HG03060 (cell line): ENCODE measurements at regions not wholly inside any gene's neighbourhood (a gene's known extent, or its start where the extent isn't known, plus 50 kb on each side); places are given as distances from the start of the nearest gene placed in this dataset.
"Not testable (repeated sequence)": the region's sequence is repeated elsewhere in the genome, so short reads cannot be mapped to it uniquely, and the experiment has no call there.

Source experiments
- ATAC-seq: cut with Tn5 transposase; IDR thresholded peaks from one replicate; pipeline ENCODE4 v1.9.1; 2021; ENCODE audit warnings: low read depth, moderate number of reproducible peaks; ENCODE audit not compliant: unreplicated experiment

DNA sequence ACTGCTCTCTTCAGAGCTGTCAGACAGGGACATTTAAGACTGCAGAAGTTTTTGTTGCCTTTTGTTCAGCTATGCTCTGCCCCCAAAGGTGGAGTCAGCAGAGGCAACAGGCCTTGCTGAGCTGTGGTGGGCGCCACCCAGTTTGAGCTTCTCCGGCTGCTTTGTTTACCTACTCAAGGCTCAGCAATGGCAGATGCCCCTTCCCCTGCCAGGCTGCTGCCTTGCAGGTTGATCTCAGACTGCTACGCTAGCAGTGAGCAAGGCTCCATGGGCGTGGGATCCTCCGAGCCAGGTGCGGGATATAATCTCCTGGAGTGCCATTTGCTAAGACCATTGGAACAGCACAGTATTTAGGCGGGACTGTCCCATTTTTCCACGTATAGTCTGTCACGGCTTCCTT, 371.4 kb upstream of the AMOT start:
- ATAC-seq: no peak

DNA sequence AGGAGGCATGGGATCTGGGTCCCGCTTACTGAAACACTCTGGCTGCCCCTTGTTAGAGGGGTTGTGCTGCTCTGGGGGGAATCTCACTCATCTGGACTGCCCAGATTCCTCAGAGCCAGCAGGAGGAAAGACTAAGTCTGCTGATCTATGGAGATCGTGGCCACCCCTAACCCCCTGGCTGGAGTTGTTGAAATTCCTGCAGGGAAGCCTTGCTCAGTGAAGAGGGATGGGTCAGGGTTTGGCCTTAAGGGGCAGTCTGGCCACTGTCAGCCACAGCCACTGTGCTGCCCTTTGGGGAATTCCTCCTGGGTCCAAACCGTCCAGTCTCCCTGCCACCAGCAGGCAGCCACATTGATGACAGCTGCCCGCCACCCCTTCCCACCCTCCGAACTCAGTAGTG, 362.0 kb upstream of the AMOT start:
- no peak for ATAC-seq

DNA sequence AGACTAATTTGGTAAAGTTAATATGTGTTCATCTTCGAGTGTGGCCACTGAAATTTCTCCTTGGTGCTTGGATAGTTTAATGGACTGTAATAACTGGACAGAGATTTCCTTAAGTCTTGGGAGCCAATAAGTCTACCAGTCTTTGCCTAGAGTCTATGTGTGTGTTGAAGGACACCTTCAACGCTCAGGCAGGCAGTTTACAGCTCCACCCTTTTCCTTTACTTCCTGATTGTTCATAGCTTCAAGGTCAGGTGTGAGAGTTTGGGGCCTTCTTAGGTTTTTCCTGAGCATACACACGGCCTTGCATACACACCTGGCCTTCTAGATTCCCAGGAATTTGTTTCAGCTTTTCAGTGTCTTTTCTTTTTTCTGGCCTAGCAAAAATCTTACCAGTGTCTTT, 355.3 kb upstream of the AMOT start:
- ATAC-seq: no peak

DNA sequence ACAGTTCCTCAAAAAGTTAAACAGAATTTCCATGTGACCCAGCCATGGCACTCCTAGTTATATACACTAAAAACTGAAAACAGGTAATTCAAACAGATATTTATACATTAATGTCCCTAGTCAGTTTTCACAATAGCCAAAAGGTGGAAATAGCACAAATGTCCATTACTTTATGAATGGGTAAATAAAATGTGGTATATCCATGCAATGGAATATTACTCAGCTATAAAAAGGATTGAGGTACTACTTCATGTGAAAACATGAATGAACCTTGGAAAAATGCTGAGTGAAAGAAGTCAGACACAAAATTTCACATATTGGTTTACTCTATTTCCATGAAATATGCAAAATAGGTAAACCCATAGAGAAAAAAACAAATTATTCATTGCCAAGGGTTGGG, 351.8 kb upstream of the AMOT start:
- ATAC-seq: no peak

DNA sequence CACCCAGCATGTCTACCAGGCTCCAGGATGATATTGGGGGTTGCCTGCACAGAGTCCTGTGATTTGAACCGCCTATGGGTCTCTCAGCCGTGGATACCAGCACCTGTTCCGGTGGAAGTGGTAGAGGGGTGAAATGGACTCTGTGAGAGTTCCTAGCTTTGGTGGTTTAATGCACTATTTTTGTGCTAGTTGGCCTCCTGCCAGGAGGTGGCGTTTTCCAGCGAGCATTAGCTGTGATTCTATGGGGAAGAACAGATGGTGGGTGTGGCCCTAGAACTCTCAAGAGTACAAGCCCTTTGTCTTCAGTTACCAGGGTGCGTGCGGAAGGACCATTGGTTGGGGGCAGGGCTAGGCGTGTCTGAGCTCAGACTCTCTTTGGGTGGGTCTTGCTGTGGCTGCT, 316.9 kb upstream of the AMOT start:
- no peak for ATAC-seq

DNA sequence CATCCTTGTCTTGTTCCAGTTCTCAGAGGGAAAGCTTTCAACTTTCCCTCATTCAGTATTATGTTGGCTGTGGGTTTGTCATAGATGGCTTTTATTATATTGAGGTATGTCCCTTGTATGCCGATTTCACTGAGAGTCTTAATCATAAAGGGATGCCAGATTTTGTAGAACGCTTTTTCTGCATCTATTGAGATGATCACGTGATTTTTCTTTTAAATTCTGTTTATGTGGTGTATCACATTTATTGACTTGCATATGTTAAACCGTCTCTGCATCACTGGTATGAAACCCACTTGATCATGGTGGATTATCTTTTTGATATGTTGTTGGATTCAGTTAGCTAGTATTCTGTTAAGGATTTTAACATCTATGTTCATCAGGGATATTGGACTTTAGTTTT, 313.7 kb upstream of the AMOT start:
- not testable (repeated sequence) for ATAC-seq

DNA sequence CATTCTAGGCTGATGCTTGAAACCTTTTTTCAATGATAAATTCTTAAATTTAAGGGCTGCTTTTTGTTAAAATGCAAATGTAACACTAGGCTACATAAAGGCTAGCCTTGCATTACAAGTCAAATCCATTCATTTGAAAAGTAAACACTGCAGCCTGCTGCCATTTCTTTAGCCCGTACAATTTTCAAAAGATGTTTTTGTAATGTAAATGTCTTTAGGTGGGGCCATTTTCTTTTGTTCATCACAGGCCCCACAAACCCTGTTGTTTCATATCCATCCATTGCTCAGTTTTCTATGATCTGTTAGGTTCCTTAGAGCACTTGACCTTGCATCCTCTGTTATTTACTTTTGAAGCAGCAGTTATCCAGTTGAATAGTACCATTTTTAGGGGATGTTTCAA, 296.2 kb upstream of the AMOT start:
- no peak for ATAC-seq

DNA sequence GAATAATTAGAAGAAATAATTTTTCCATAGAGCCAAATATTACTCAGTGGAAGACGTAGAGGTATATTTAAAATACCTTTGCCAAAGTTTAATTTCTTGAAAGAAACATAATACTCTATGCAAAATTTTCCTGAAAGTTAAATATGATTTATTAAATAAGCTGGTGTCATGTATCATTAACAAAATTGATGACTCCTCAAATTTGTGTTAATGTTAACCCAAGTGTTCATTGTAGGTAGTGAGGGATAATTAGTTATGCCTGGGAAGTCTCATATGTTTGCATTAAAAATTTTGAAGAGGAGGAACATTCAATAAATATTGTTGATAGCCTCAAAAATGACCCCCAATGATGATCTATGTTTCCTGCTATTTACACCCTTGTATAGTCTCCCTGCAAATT, 292.7 kb upstream of the AMOT start:
- ATAC-seq: no peak

DNA sequence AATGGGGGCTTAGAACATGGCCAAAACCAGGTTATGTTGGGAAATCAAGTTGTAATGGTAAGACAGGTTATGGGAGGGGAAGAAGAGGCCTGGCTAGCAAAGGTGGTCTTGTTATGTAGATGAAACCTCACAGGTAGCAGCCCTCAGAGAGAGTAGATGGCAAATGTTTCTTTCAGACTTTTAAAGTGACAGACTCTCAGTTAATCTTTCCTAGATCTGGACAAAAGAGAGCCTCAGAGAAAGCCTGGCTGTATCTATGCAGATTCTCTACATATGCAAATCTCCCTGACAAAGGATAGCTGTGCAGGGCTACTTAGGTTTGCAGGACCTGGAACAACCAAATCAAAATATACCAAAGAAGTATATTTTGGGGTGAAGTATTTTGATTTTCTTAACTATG, 284.1 kb upstream of the AMOT start:
- no peak for ATAC-seq

DNA sequence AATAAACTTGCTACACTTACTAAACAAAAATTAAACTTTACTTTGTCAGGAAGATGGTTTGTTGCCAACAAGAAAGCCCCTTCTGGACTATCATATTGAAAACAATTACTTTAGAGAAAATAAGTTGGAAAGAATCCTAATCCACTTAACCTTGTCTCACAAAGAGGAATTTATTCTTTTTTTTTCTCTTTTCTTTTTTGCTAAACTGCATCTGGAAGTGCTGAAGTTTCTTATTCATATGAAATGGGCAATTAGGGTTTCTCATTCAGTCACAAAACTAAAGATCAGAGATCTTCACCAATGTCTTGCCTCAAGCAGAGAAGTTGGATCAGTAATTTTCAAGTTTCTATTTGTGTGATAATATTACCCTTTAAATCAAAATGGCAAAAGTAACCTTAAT, 234.9 kb upstream of the AMOT start:
- no peak for ATAC-seq

DNA sequence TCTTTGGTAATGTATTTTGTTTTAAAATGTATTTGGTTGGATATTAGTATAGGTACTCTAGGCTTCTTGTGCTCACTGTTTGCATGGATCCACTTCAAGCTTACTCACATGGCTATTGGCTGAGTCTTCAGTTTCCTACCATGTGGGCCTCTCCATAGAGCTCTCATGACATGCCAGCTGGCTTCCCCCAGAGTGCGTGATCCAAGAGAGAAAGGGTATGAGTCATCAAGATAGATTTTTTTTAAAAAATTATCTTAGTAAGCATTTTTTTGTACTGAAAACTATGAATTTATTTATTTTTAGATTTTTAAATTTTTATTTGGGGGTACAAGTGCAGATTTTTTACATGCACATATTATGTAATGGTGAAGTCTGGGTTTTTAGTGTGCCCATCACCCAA, 219.1 kb upstream of the AMOT start:
- ATAC-seq: no peak

DNA sequence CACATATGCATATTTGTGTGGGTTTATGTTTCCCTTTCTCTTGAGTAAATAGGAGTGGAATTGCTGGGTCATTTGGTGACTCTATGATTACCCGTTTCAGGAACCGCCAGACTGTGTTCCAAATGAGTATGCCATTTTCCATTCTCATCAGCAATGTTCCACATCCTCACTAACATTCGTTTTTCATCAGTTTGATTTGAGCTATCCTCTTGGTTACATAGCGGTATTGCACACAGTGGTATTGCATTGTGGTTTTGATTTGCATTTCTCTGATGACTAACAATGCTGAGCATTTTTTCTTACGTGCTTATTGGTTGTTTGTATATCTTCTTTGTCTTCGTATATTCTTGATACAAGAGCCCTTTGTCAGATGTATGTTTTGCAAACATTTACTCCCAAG, 218.0 kb upstream of the AMOT start:
- no peak for ATAC-seq

DNA sequence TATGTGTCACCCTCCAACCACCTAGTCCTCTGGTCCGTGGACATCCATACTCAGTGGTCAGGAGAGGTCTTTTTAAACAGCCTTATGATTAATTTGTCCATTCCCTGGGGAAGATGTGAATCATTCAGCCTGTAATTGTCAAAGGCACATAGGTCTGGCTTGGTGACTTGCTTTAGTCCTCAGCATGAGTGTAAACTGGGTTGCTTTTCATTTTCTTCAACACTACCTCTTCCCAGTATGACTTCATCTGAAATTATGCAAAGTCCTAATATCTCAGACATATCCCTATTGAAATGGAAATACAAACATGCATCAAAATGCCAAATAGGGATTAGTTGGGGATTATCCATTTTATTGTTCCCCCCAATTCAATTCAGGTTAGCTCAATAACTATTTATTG, 208.3 kb upstream of the AMOT start:
- no peak for ATAC-seq

DNA sequence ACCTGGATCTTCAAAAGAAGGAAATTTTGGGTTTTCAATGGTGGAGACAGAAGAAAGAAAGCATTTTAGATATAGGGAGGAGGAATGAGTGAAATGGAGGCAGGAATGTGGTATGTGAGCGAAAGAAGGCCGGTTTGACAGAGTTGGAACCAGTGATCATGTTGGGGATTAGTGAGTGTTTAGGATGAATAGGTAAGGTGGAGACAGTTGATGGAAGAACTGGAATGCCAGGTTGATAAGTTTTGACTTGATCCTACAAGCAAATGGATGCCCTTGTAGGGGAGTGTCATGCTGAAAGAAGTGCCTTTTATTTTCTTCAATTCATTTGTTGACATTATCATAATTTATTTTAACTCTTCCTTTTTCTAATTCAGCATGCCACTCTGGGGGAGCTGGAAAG, 207.8 kb upstream of the AMOT start:
- no peak for ATAC-seq

DNA sequence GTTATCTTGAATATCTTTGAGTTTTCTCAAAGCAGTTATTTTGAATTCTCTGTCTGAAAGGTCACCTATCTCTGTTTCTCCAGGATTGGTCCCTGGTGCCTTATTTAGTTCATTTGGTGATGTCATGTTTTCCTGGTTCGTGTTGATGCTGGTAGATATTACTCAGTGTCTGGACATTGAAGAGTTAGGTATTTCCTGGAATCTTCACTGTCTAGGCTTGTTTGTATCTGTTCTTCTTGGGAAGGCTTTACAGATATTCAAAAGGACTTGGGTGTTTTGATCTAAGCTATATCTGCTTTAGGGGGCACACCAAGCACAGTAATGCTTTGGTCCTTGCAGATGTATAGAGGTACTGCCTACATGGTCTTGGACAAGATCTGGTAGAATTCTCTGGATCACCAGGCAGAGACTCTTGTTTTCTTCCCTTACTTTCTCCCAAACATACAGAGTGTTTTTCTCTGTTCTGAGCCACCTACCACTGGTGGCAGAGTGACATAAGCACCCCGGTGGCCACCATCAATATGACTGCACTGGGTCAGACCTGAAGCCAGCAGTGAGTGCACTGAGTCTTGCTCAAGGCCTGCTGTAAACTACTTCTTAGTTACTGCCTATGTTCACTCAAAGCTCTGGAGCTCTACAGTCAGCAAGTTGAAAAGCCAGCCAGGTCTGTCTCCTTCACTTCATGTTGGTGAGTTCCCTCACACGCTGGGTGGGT, 193.5 kb upstream of the AMOT start:
- ATAC-seq: no peak

DNA sequence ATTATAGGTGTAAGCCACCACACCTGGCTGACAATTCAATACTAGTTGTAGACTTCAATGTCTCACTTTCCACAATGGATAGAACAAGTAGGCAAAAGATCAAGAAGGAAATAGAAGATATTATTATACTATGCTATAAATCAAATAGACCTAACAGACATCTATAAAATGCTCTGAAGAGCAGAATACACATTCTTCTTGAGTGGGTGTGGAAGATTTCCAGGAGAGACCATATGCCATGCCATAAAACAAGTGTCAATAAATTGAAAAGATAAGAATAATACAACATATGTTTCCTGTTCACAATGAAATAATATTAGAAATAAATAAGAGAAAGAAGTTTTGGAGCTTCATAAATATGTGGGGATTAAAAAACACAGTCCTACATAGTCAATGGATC, 179.3 kb upstream of the AMOT start:
- ATAC-seq: no peak

DNA sequence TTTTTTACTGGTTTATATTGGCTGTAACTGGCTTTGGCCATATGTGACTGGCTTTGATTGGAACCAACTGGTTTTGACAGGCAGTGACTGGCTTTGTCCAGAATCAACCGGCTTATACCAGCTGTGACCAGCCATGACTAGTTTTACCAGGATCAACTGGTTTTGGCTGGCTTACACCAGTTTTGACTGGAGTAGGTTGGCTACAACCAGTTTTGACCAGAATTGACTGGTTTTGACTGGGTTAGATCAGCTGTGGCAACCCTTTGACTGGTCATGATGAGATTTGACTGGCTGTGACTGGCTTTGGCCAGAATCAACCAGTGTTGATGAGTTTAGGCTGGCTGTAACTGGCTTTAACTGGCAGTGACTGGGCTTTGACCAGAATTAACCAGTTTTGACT, 169.2 kb upstream of the AMOT start:
- no peak for ATAC-seq

DNA sequence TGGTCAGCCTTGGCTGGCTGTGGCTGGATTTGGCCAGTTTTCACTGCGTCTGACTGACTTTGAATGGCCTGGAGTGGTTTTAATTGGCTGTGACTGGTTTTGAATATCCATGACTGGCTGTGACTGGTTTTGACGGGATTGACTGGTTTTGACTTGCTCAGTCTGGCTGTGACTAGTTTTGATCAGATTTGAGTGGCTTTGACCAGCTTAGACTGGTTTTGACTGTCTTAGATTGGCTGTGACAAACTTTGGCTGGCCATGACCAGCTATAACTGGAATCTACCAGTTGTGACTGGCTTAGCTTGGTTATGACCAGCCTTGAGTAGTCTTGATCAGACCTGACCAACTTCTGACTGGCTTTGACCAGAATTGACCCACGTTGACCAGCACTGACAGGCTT, 168.4 kb upstream of the AMOT start:
- ATAC-seq: no peak

DNA sequence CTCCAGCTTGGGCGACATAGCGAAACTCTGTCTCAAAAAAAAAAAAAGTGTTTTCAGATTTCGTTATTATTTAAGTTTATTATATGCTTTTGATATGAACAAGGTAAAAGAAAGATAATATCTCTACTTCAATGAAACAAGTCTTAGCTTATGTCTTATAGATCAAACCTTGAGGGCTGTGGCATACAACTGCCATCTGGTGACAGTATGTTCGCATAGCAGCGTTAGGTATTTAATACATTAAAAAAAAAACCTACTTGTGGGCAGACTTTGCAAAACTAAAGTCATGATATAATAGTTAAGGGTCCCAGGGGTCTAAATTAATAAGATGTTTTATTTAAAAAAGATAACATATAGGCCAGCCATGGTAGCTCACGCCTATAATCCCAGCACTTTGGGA, 161.2 kb upstream of the AMOT start:
- ATAC-seq: no peak

DNA sequence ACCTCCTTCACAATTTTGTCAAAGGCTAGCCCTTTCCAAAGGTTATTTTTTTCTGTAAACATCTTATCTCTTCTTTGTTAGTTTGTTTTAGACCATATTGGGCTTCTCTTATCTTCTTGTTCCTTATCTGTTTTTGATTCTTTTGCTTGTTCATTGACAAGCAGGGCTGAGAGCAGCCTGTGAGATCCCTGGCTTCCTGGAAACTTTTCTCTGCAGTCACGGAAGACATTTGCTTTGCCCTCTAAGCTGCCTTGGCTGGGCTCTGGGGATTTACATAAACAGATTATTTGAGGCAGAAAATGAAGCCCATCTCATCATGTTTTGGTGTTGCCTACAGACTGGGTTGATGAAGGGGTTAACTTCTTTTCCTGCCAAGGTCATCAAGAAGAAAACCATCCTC, 157.4 kb upstream of the AMOT start:
- ATAC-seq: no peak

DNA sequence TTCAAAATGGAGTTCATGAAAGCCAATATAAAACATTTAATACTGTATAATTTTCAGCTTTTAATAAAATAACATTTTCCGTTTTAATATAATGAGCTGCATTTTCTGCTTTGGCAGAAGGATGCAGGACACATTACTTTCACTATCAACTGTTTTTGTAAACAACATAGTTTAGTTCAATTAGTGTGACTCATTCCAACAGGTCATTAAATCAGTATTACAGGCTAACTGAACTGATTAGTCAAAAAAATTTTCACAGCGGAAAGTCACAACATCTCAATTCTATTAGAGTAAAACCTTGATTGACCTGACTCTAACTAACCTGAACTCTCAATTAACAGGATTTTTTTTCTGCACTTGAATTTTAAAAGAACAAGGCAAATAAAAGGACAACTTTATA, 151.2 kb upstream of the AMOT start:
- no peak for ATAC-seq

DNA sequence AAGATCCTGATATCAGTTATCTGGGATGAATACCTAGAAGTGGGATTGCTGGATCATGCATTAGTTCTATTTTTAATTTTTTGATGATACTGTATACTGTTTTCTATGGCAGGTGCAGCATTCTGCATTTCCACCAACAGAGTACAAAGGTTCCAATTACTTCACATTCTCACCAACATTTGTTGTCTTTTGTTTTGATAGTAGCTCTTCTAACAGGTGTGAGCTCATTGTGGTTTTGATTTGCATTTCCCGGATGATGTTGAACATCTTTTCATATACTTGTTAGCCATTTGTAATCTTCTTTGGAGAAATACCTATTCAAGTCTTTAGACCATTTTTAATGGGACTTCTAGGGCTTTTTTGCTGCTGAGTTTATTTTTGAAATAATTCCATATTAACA, 139.2 kb upstream of the AMOT start:
- ATAC-seq: no peak
